Right hindlimb (tissue), 1 donor: ENCODE measurements at regions not wholly inside any gene's neighbourhood (a gene's known extent, or its start where the extent isn't known, plus 50 kb on each side); places are given as distances from the start of the nearest gene placed in this dataset.
"Not testable (repeated sequence)": the region's sequence is repeated elsewhere in the genome, so short reads cannot be mapped to it uniquely, and the experiment has no call there.

Experiments used
- DNase-seq: peaks from one replicate; pipeline ENCODE4 v3.0.0-alpha.2; 2018

GRCh38 chr3:23710555-23710954, 95.2 kb upstream of the UBE2E1 start:
- peak; percentile 87 for DNase-seq

- no peak for DNase-seq
These were observed 93.8 kb upstream of the UBE2E1 start for GRCh38 chr3:23711916-23712494.

- peak; percentile 69 for DNase-seq
These were observed 92.8 kb upstream of the UBE2E1 start for GRCh38 chr3:23712656-23713559.

GRCh38 chr3:23713641-23714040, 92.1 kb upstream of the UBE2E1 start:
- no peak for DNase-seq

- DNase-seq: no peak
These were observed 85.7 kb upstream of the UBE2E1 start for GRCh38 chr3:23720059-23720458.

- DNase-seq: no peak
These were observed 84.9 kb upstream of the UBE2E1 start for GRCh38 chr3:23720885-23721284.

GRCh38 chr3:23723141-23723540, 82.6 kb upstream of the UBE2E1 start:
- DNase-seq: no peak

- DNase-seq: no peak
These were observed 81.8 kb upstream of the UBE2E1 start for GRCh38 chr3:23723930-23724329.

- no peak for DNase-seq
These were observed 78.8 kb upstream of the UBE2E1 start for GRCh38 chr3:23726811-23727548.

- no peak for DNase-seq
These were observed 77.1 kb upstream of the UBE2E1 start for GRCh38 chr3:23728601-23729117.

GRCh38 chr3:23729362-23729761, 76.4 kb upstream of the UBE2E1 start:
- DNase-seq: not testable (repeated sequence)

- DNase-seq: no peak
These were observed 71.3 kb upstream of the UBE2E1 start for GRCh38 chr3:23734481-23734880.

GRCh38 chr3:23735062-23735461, 70.7 kb upstream of the UBE2E1 start:
- no peak for DNase-seq

GRCh38 chr3:23735535-23736326, 70.0 kb upstream of the UBE2E1 start:
- peak; percentile 31 for DNase-seq

GRCh38 chr3:23738944-23739343, 66.8 kb upstream of the UBE2E1 start:
- no peak for DNase-seq

GRCh38 chr3:23739536-23739935, 66.2 kb upstream of the UBE2E1 start:
- no peak for DNase-seq

- no peak for DNase-seq
These were observed 65.2 kb upstream of the UBE2E1 start for GRCh38 chr3:23740517-23740965.

- DNase-seq: no peak
These were observed 64.6 kb upstream of the UBE2E1 start for GRCh38 chr3:23741036-23741706.

GRCh38 chr3:23743141-23743784, 62.5 kb upstream of the UBE2E1 start:
- no peak for DNase-seq

GRCh38 chr3:23746441-23746840, 59.3 kb upstream of the UBE2E1 start:
- DNase-seq: no peak

- no peak for DNase-seq
These were observed 57.9 kb upstream of the UBE2E1 start for GRCh38 chr3:23747841-23748240.
